GM12878 (cell line): ENCODE measurements at regions not wholly inside any gene's neighbourhood (a gene's known extent, or its start where the extent isn't known, plus 50 kb on each side); places are given as distances from the start of the nearest gene placed in this dataset.

ENCODE experiments used
- BHLHE40 ChIP-seq, 2 experiments: fragments of 450-650 bp in 1 of 2; IDR thresholded peaks; 2 replicates each; pipeline ENCODE4 v1.6.1; 2011 to 2017; ENCODE audit warnings: low read depth in 2 of 2, borderline replicate concordance in 1 of 2, improper control_type of control experiment in 1 of 2, low read length in 1 of 2, mild to moderate bottlenecking in 1 of 2
- E4F1 ChIP-seq: fragments of 450-650 bp; IDR thresholded peaks from 2 replicates; pipeline ENCODE4 v1.6.1; 2018; ENCODE audit warnings: borderline replicate concordance, mild to moderate bottlenecking; ENCODE audit not compliant: partially characterized antibody
- ETV6 ChIP-seq, 2 experiments: fragments of 450-650 bp in 1 of 2; IDR thresholded peaks in 1 of 2; conservative IDR thresholded peaks in 1 of 2; 2 replicates each; pipeline ENCODE4 v1.6.1; 2014; ENCODE audit warnings: antibody characterized with exemption in 1 of 2, borderline replicate concordance in 1 of 2, low read depth in 1 of 2, mild to moderate bottlenecking in 1 of 2, moderate library complexity in 1 of 2
- FOS ChIP-seq: IDR thresholded peaks from 3 replicates; pipeline ENCODE4 v1.6.1; 2011; ENCODE audit warnings: borderline replicate concordance; ENCODE audit not compliant: insufficient read length; ENCODE audit errors: extremely low read depth
- IRF4 ChIP-seq: IDR thresholded peaks from 2 replicates; pipeline ENCODE4 v1.6.1; 2011; ENCODE audit warnings: low read depth, low read length
- JUNB ChIP-seq: IDR thresholded peaks from 2 replicates; pipeline ENCODE4 v1.6.1; 2016; ENCODE audit warnings: antibody characterized with exemption, mild to moderate bottlenecking
- REST ChIP-seq: IDR thresholded peaks from 2 replicates; pipeline ENCODE4 v1.6.1; 2012; ENCODE audit warnings: mild to moderate bottlenecking, low read depth, low read length
- SIN3A ChIP-seq: IDR thresholded peaks from 2 replicates; pipeline ENCODE4 v1.6.1; 2012; ENCODE audit warnings: low read depth, low read length, improper control_type of control experiment
- ZNF622 ChIP-seq: fragments of 450-650 bp; IDR thresholded peaks from 2 replicates; pipeline ENCODE4 v1.6.1; 2017; ENCODE audit warnings: mild to moderate bottlenecking, inconsistent platforms
- ZZZ3 ChIP-seq: IDR thresholded peaks from 2 replicates; pipeline ENCODE4 v1.6.1; 2011; ENCODE audit warnings: low read depth; ENCODE audit not compliant: control insufficient read depth, insufficient read length
- TF ChIP-seq, protein P1 (sequence below): fragments of 450-650 bp; IDR thresholded peaks from 2 replicates; pipeline ENCODE4 v1.6.1; 2017; ENCODE audit warnings: borderline replicate concordance
- TF ChIP-seq, protein P2 (sequence below): fragments of 450-650 bp; IDR thresholded peaks from 2 replicates; pipeline ENCODE4 v1.6.1; 2017; ENCODE audit warnings: antibody characterized with exemption, mild to moderate bottlenecking, moderate library complexity

DNA sequence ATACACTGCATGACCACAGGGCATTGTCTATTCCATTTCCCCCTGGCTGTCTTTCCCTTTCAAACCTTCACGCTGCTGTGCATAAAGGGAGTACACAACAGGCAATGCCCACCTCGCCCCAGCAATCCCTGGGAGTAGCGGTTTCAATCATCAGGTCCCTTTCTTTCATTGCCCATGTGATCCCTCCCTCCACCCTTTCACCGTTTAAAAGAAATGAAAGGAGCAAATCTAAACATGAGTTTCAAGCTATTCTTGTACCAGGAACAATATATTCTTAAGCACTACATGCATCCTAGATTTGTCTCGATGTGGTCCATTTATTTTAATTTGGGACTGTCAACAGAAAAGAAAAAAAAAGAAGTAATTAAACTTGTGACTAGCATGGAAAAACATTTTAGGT is 123.4 kb upstream of the ARGLU1 start (continued):
- TF ChIP-seq BHLHE40 (IDR thresholded peaks at IDR 0.05; ENCODE audit: borderline replicate concordance in 1 of 2, low read depth in 2 of 2, low read length in 1 of 2) = no peak
- no peak for TF ChIP-seq JUNB
- no peak for TF ChIP-seq IRF4
- no peak for TF ChIP-seq SIN3A
- TF ChIP-seq E4F1 = no peak
- TF ChIP-seq FOS = no peak
- no peak for TF ChIP-seq ZNF622
- no peak for TF ChIP-seq ZZZ3
- no peak for TF ChIP-seq ETV6 (conservative IDR thresholded peaks at IDR 0.05 in 1 of 2, IDR thresholded peaks at IDR 0.05 in 1 of 2; ENCODE audit: borderline replicate concordance in 1 of 2, low read depth in 1 of 2)
- no peak for TF ChIP-seq REST
- TF ChIP-seq, protein P1, sequence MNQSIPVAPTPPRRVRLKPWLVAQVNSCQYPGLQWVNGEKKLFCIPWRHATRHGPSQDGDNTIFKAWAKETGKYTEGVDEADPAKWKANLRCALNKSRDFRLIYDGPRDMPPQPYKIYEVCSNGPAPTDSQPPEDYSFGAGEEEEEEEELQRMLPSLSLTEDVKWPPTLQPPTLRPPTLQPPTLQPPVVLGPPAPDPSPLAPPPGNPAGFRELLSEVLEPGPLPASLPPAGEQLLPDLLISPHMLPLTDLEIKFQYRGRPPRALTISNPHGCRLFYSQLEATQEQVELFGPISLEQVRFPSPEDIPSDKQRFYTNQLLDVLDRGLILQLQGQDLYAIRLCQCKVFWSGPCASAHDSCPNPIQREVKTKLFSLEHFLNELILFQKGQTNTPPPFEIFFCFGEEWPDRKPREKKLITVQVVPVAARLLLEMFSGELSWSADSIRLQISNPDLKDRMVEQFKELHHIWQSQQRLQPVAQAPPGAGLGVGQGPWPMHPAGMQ = no peak
- TF ChIP-seq, protein P2, sequence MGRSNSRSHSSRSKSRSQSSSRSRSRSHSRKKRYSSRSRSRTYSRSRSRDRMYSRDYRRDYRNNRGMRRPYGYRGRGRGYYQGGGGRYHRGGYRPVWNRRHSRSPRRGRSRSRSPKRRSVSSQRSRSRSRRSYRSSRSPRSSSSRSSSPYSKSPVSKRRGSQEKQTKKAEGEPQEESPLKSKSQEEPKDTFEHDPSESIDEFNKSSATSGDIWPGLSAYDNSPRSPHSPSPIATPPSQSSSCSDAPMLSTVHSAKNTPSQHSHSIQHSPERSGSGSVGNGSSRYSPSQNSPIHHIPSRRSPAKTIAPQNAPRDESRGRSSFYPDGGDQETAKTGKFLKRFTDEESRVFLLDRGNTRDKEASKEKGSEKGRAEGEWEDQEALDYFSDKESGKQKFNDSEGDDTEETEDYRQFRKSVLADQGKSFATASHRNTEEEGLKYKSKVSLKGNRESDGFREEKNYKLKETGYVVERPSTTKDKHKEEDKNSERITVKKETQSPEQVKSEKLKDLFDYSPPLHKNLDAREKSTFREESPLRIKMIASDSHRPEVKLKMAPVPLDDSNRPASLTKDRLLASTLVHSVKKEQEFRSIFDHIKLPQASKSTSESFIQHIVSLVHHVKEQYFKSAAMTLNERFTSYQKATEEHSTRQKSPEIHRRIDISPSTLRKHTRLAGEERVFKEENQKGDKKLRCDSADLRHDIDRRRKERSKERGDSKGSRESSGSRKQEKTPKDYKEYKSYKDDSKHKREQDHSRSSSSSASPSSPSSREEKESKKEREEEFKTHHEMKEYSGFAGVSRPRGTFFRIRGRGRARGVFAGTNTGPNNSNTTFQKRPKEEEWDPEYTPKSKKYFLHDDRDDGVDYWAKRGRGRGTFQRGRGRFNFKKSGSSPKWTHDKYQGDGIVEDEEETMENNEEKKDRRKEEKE = no peak
